ENCODE measurements at regions not wholly inside any gene's neighbourhood (a gene's known extent, or its start where the extent isn't known, plus 50 kb on each side); places are given as distances from the start of the nearest gene placed in this dataset.

DNA sequence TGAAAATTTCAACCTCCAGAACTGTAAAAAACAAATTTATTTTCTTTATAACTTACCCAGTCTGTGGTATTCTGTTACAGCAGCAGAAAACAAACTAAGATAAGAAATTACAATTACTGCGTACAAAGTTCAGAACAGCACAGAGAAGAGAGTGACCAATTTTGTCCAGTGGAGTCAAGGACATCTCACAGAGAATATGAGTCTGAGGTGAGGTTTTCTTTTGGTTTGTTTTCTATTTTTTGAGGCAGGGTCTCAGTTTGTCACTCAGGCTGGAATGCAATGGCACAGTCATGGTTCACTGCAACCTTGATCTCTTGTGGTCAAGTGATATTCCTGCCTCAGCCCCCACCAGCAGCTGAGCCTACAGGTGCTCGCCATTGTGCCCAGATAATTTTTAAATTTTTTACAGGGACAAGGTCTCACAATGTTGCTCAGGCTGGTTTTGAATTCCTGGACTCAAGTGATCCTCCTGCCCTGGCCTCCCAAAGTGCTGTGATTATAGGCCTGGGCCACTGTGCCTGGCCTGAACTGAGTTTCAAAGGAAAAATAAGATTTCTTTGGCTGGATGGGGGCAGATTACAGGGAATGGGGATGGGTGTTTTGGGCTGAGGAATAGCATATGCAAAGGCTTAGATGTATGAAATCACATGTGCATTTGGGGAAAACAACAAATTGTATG is 201.1 kb upstream of the USP24 start:
- TF ChIP-seq, protein P1, sequence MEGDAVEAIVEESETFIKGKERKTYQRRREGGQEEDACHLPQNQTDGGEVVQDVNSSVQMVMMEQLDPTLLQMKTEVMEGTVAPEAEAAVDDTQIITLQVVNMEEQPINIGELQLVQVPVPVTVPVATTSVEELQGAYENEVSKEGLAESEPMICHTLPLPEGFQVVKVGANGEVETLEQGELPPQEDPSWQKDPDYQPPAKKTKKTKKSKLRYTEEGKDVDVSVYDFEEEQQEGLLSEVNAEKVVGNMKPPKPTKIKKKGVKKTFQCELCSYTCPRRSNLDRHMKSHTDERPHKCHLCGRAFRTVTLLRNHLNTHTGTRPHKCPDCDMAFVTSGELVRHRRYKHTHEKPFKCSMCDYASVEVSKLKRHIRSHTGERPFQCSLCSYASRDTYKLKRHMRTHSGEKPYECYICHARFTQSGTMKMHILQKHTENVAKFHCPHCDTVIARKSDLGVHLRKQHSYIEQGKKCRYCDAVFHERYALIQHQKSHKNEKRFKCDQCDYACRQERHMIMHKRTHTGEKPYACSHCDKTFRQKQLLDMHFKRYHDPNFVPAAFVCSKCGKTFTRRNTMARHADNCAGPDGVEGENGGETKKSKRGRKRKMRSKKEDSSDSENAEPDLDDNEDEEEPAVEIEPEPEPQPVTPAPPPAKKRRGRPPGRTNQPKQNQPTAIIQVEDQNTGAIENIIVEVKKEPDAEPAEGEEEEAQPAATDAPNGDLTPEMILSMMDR (IDR thresholded peaks at IDR 0.05; ENCODE audit: low read depth, low read length), result no peak
- TF ChIP-seq EZH2phosphoT487 (IDR thresholded peaks at IDR 0.05; ENCODE audit: low read depth), result no peak

Measured in OCI-LY3 (cell line).